ENCODE measurements at regions not wholly inside any gene's neighbourhood (a gene's known extent, or its start where the extent isn't known, plus 50 kb on each side); places are given as distances from the start of the nearest gene placed in this dataset.

DNA sequence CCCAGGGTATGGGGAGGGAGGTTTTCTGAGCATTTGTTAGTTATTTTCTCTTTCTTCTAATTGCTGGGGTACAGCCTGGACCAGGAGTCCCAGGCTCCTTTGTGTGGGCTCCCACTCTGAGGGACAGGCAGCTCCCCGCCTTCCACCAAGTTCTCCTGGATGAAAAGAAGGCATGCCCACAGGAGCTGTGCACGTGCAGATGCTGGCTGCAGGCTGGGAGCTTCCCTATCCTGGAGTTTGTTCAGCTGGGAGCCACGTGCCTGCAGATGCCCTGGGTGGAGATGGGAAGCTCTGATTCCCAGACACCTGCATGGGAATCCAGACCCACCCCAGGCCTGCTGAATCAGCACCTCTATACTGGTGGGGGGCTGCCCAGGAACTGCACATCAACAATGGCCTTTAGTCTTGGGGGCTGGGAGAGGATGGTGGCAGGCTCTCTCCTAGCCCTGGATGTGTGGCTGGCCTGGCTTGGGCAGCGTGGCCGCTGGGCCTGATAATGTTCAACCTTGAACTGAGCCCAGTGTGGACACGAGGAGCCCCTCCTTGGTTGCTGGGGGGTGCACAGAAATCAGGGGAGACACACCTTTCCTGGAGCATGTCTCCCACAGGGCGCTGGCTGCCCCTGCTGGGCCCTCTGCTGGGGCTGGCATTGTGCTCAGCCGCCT, 233.6 kb upstream of the HS6ST1 start:
- Histone ChIP-seq H2AFZ (replicated peaks) (no peak overlapping the region), H3K36me3 (no peaks in the 10 kb centered on the region), H3K9me3 (ENCODE audit: low read depth) (no peaks in the 10 kb centered on the region), H3K79me2 (ENCODE audit: low read depth) (no peaks in the 10 kb centered on the region), H3K4me3 (no peak overlapping the region), H3K27ac (no peak overlapping the region), H3K27me3 (no peaks in the 10 kb centered on the region), H3K4me2 (no peak overlapping the region), H3F3A (ENCODE audit: low read depth) (no peaks in the 10 kb centered on the region), H3K9ac (no peak overlapping the region), H3K4me1 (peaks cover 18% of the 10 kb centered on the region), H4K20me1 (ENCODE audit: low read depth) (no peaks in the 10 kb centered on the region)
- Mint-ChIP-seq H3K27ac (no peak overlapping the region), H3K36me3 (peaks cover 2% of the 10 kb centered on the region), H3K4me1 (peaks cover 75% of the 10 kb centered on the region), H3K27me3 (ENCODE audit: insufficient read depth, low read depth) (peaks cover 22% of the 10 kb centered on the region), H3K4me3 (no peak overlapping the region), H3K9me3 (peaks cover 8% of the 10 kb centered on the region)
- no peak for DNase-seq (ENCODE audit: low spot score)
- no peak for TF ChIP-seq EZH2phosphoT487 (IDR thresholded peaks at IDR 0.05)
- no peak for TF ChIP-seq EZH2 (IDR thresholded peaks at IDR 0.05)
- TF ChIP-seq, protein P1, sequence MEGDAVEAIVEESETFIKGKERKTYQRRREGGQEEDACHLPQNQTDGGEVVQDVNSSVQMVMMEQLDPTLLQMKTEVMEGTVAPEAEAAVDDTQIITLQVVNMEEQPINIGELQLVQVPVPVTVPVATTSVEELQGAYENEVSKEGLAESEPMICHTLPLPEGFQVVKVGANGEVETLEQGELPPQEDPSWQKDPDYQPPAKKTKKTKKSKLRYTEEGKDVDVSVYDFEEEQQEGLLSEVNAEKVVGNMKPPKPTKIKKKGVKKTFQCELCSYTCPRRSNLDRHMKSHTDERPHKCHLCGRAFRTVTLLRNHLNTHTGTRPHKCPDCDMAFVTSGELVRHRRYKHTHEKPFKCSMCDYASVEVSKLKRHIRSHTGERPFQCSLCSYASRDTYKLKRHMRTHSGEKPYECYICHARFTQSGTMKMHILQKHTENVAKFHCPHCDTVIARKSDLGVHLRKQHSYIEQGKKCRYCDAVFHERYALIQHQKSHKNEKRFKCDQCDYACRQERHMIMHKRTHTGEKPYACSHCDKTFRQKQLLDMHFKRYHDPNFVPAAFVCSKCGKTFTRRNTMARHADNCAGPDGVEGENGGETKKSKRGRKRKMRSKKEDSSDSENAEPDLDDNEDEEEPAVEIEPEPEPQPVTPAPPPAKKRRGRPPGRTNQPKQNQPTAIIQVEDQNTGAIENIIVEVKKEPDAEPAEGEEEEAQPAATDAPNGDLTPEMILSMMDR (IDR thresholded peaks at IDR 0.05) = no peak

DNA sequence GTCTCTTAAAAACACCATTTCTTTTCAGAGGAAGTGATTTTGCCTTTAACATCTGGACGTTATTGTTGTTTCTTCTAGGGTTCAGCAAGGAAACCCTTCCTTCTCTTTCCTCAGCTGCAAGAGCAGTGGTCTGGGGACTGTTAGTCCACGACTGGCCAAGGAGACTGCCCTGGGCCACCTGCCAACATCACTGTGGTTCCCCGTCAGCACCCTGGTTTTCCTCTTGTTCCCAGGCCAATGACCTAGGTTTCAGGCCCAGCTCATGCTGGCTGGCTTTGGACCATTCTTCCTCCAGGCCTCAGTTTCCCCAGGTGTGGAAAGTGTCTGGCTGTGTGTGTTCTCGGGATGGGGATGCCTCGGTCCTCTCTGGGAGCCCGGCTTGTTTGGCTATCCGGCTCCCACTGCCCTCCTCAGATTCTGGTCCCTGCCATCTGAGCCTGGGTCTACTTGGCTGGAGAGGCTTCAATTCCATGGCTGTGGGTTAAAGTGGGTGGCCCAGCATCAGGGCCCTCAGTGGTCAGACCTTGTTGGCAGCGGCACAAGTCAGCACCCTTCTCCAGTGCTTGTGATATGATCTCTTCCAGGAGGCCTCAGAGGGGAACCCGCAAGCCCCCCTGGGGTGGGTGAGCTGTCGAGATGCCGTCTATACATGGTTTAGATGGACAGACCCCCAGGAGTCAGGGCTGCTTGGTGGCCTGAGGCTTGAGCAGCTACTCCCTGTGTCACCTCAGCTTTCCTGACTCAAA, 234.3 kb upstream of the HS6ST1 start:
- TF ChIP-seq EZH2 (IDR thresholded peaks at IDR 0.05) = no peak
- no peak for TF ChIP-seq EZH2phosphoT487 (IDR thresholded peaks at IDR 0.05)
- TF ChIP-seq, protein P1 (IDR thresholded peaks at IDR 0.05) = no peak
- H3K9me3 Mint-ChIP-seq = peaks cover 8% of the 10 kb centered on the region
- H3K27ac Mint-ChIP-seq = peak overlapping the region; percentile 60
- Histone ChIP-seq H3K27ac (no peak overlapping the region), H3K79me2 (ENCODE audit: low read depth) (no peaks in the 10 kb centered on the region), H3K4me2 (no peak overlapping the region), H3K36me3 (no peaks in the 10 kb centered on the region), H3K4me1 (peaks cover 13% of the 10 kb centered on the region), H2AFZ (replicated peaks) (no peak overlapping the region), H3K4me3 (no peak overlapping the region), H4K20me1 (ENCODE audit: low read depth) (no peaks in the 10 kb centered on the region), H3K9me3 (ENCODE audit: low read depth) (no peaks in the 10 kb centered on the region), H3K9ac (no peak overlapping the region), H3K27me3 (no peaks in the 10 kb centered on the region), H3F3A (ENCODE audit: low read depth) (no peaks in the 10 kb centered on the region)
- H3K4me3 Mint-ChIP-seq = no peak overlapping the region
- peaks cover 23% of the 10 kb centered on the region for H3K27me3 Mint-ChIP-seq (ENCODE audit: insufficient read depth, low read depth)
- peaks cover 2% of the 10 kb centered on the region for H3K36me3 Mint-ChIP-seq
- peaks cover 74% of the 10 kb centered on the region for H3K4me1 Mint-ChIP-seq
- DNase-seq (ENCODE audit: low spot score) = no peak

DNA sequence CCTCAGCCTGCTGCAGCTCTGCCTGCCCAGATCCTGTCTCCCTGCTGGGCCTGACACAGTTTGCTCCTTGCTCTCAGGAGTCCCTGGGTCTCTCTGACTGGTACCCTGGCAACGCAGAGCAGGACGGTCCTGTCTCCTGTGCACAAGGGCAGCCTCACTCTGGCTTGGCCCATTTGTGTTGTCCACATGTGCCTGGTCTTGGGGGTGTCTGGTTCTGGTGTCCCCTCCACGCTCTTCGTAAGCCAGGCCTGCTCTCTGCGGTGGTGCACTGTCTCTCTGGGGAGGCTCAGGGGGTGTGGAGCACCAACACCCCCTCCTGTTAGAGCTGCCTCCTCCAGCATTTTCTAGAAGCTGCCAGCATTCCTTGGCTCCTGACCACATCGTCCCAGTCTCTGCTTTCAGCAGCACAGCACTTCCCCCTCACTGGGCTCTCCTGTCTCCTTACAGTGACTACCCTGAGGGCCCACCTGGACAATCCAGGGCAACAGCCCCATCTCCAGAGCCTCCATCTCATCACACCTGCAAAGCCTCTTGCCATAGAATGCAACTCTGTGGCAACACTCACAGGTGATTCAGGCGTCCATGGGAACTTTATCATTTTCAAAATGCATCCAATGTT, 235.6 kb upstream of the HS6ST1 start:
- Histone ChIP-seq H3K4me1 (peaks cover 11% of the 10 kb centered on the region), H3K27ac (no peak overlapping the region), H3K4me3 (no peak overlapping the region), H3K9me3 (ENCODE audit: low read depth) (no peaks in the 10 kb centered on the region), H3K9ac (no peak overlapping the region), H4K20me1 (ENCODE audit: low read depth) (no peaks in the 10 kb centered on the region), H3F3A (ENCODE audit: low read depth) (no peaks in the 10 kb centered on the region), H3K36me3 (no peaks in the 10 kb centered on the region), H3K79me2 (ENCODE audit: low read depth) (no peaks in the 10 kb centered on the region), H2AFZ (replicated peaks) (no peak overlapping the region), H3K4me2 (no peak overlapping the region), H3K27me3 (no peaks in the 10 kb centered on the region)
- TF ChIP-seq EZH2 (IDR thresholded peaks at IDR 0.05) (no peak), EZH2phosphoT487 (IDR thresholded peaks at IDR 0.05) (no peak)
- TF ChIP-seq, protein P1 (IDR thresholded peaks at IDR 0.05) = no peak
- Mint-ChIP-seq H3K4me1 (peaks cover 72% of the 10 kb centered on the region), H3K4me3 (no peak overlapping the region), H3K36me3 (peaks cover 4% of the 10 kb centered on the region), H3K9me3 (peaks cover 8% of the 10 kb centered on the region), H3K27ac (peak overlapping the region; percentile 50), H3K27me3 (ENCODE audit: insufficient read depth, low read depth) (peaks cover 24% of the 10 kb centered on the region)
- no peak for DNase-seq (ENCODE audit: low spot score)

All from neural progenitor cell (in vitro differentiated cells).